Hepatocyte (in vitro differentiated cells): ENCODE measurements at regions not wholly inside any gene's neighbourhood (a gene's known extent, or its start where the extent isn't known, plus 50 kb on each side); places are given as distances from the start of the nearest gene placed in this dataset.

Source experiments
- DNase-seq: peaks from one replicate; pipeline ENCODE4 v3.0.0-alpha.2; 2016; ENCODE audit warnings: low spot score
- H2AFZ ChIP-seq: fragments of 200-600 bp; sonication (generic); 2 replicates; pipeline ENCODE4 v1.6.0; 2016; ENCODE audit warnings: antibody characterized with exemption, mild to moderate bottlenecking
- H3K27ac ChIP-seq: fragments of 200-600 bp; sonication (generic); 2 replicates; pipeline ENCODE4 v1.5.1; 2016; ENCODE audit warnings: mild to moderate bottlenecking
- H3K27me3 ChIP-seq: fragments of 200-600 bp; sonication (generic); 2 replicates; pipeline ENCODE4 v1.6.1; 2016
- H3K36me3 ChIP-seq: fragments of 200-600 bp; sonication (generic); replicated peaks from 2 replicates; pipeline ENCODE4 v1.5.1; 2016; ENCODE audit warnings: low read depth; ENCODE audit not compliant: insufficient read depth
- H3K4me1 ChIP-seq: fragments of 200-600 bp; sonication (generic); 2 replicates; pipeline ENCODE4 v1.5.1; 2016; ENCODE audit warnings: mild to moderate bottlenecking, moderate library complexity; ENCODE audit not compliant: insufficient read depth
- H3K4me2 ChIP-seq: fragments of 200-600 bp; sonication (generic); 2 replicates; pipeline ENCODE4 v1.6.0; 2016
- H3K4me3 ChIP-seq: fragments of 200-600 bp; sonication (generic); 2 replicates; pipeline ENCODE4 v1.5.1; 2016; ENCODE audit warnings: mild to moderate bottlenecking
- H3K79me2 ChIP-seq: fragments of 200-600 bp; sonication (generic); 2 replicates; pipeline ENCODE4 v1.6.0; 2017; ENCODE audit warnings: mild to moderate bottlenecking
- H3K9me2 ChIP-seq: fragments of 200-600 bp; sonication (generic); replicated peaks from 2 replicates; pipeline ENCODE4 v1.6.0; 2017; ENCODE audit warnings: mild to moderate bottlenecking; ENCODE audit not compliant: insufficient read depth
- H3K9me3 ChIP-seq: fragments of 200-600 bp; sonication (generic); 2 replicates; pipeline ENCODE4 v1.5.1; 2016; ENCODE audit warnings: low read depth, mild to moderate bottlenecking
- H4K20me1 ChIP-seq: fragments of 200-600 bp; sonication (generic); 2 replicates; pipeline ENCODE4 v1.6.0; 2016; ENCODE audit warnings: mild to moderate bottlenecking; ENCODE audit not compliant: insufficient read depth, poor library complexity, severe bottlenecking
- EZH2 ChIP-seq: fragments of 200-600 bp; sonication (generic); IDR thresholded peaks from 2 replicates; pipeline ENCODE4 v1.6.1; 2016; ENCODE audit warnings: antibody characterized with exemption, mild to moderate bottlenecking, borderline replicate concordance
- EZH2phosphoT487 ChIP-seq: fragments of 200-600 bp; sonication (generic); IDR thresholded peaks from one replicate; pipeline ENCODE4 v1.6.1; 2018; ENCODE audit warnings: antibody characterized with exemption, mild to moderate bottlenecking, low read depth, moderate library complexity; ENCODE audit not compliant: unreplicated experiment, severe bottlenecking
- WGBS: methylation state at CpG from one replicate; pipeline ENCODE4 v1.1.6; 2016; ENCODE audit warnings: low lambda C conversion rate; ENCODE audit errors: missing lambda C conversion rate; 5-methylcytosine and 5-hydroxymethylcytosine counted together
- TF ChIP-seq, protein P1 (sequence below): fragments of 200-600 bp; sonication (generic); IDR thresholded peaks from 2 replicates; pipeline ENCODE4 v1.5.1; 2016; ENCODE audit warnings: antibody characterized with exemption, mild to moderate bottlenecking; ENCODE audit not compliant: poor library complexity

DNA sequence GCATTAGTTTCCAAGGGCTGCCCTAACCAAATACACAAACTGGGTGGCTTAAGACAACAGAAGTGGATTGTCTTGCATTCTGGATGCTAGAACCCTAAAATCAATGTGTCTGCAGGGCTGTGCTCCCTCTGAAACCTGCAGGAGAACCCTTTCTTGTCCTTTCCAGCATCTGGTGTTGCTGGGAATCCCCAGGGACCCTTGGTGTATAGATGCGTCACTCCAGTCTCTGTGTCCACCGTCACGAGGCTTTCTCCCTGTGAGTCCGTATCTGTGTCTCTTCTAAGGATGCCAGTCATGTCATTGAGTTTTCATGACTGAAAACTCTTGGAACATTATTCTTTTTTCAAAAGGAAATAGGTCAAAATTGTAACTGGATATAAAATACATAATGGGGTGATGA lies 142.9 kb downstream of the RNASET2 start:
- Histone ChIP-seq H3K9me2 (no peaks in the 10 kb centered on the region), H3K4me1 (no peaks in the 10 kb centered on the region), H2AFZ (no peak overlapping the region), H3K9me3 (no peaks in the 10 kb centered on the region), H3K4me3 (no peak overlapping the region), H3K27me3 (no peaks in the 10 kb centered on the region), H3K4me2 (no peak overlapping the region), H3K79me2 (no peaks in the 10 kb centered on the region), H3K27ac (no peak overlapping the region), H4K20me1 (no peaks in the 10 kb centered on the region), H3K36me3 (no peaks in the 10 kb centered on the region)
- WGBS = 93% methylated on average over 4 of the region's 4 CpGs
- TF ChIP-seq EZH2phosphoT487 (no peak), EZH2 (no peak)
- TF ChIP-seq, protein P1, sequence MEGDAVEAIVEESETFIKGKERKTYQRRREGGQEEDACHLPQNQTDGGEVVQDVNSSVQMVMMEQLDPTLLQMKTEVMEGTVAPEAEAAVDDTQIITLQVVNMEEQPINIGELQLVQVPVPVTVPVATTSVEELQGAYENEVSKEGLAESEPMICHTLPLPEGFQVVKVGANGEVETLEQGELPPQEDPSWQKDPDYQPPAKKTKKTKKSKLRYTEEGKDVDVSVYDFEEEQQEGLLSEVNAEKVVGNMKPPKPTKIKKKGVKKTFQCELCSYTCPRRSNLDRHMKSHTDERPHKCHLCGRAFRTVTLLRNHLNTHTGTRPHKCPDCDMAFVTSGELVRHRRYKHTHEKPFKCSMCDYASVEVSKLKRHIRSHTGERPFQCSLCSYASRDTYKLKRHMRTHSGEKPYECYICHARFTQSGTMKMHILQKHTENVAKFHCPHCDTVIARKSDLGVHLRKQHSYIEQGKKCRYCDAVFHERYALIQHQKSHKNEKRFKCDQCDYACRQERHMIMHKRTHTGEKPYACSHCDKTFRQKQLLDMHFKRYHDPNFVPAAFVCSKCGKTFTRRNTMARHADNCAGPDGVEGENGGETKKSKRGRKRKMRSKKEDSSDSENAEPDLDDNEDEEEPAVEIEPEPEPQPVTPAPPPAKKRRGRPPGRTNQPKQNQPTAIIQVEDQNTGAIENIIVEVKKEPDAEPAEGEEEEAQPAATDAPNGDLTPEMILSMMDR = no peak
- DNase-seq = no peak

DNA sequence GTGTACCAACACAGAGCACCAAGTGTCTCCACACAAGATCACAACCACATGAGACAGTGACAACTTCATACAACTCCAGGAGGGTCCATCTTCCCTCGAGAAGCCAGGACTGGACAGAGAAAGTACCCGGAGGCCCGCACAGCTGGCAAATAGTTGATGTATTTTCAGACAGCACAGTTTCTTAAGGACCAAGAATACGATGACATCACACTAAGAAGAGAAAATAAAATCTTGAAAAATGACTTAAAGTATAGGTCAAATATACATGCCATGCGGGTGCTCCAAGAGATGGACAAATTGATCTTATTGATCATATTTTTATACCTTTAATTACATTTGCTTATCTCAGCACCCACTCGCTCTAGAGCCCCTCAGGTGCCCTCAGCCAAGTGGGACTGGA lies 145.5 kb downstream of the RNASET2 start:
- Histone ChIP-seq H3K9me2 (no peaks in the 10 kb centered on the region), H4K20me1 (no peaks in the 10 kb centered on the region), H3K27me3 (no peaks in the 10 kb centered on the region), H3K4me3 (no peak overlapping the region), H3K36me3 (no peaks in the 10 kb centered on the region), H2AFZ (no peak overlapping the region), H3K27ac (no peak overlapping the region), H3K4me2 (no peak overlapping the region), H3K9me3 (no peaks in the 10 kb centered on the region), H3K79me2 (no peaks in the 10 kb centered on the region), H3K4me1 (no peaks in the 10 kb centered on the region)
- WGBS = 91% methylated on average over 6 of the region's 6 CpGs
- no peak for DNase-seq
- TF ChIP-seq EZH2 (no peak), EZH2phosphoT487 (no peak)
- TF ChIP-seq, protein P1 = no peak

DNA sequence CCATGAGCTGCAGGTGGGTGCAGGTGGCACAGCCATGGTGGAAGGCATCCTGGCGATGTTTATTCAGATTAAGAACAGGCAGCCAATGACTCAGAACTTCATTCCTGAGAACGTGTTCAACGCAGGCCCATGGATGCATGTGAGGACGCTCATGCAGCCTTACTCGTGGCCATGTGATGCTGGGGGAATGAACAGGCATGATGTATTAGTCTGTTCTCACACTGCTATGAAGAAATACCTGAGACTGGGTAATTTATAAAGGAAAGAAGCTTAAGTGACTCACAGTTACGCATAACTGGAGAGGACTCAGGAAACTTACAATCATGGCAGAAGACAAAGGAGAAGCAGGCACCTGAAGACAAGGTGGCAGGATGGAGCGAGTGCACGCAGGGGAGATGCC lies 146.6 kb downstream of the RNASET2 start:
- H3K79me2 ChIP-seq = no peaks in the 10 kb centered on the region
- H3K9me3 ChIP-seq = no peaks in the 10 kb centered on the region
- no peak overlapping the region for H2AFZ ChIP-seq
- TF ChIP-seq, protein P1 = no peak
- no peak for TF ChIP-seq EZH2
- H3K36me3 ChIP-seq = no peaks in the 10 kb centered on the region
- H3K4me1 ChIP-seq = no peaks in the 10 kb centered on the region
- H3K4me2 ChIP-seq = no peak overlapping the region
- H3K4me3 ChIP-seq = no peak overlapping the region
- H3K27ac ChIP-seq = no peak overlapping the region
- no peaks in the 10 kb centered on the region for H3K27me3 ChIP-seq
- H4K20me1 ChIP-seq = no peaks in the 10 kb centered on the region
- no peak for DNase-seq
- WGBS = 93% methylated on average over 8 of the region's 8 CpGs
- H3K9me2 ChIP-seq = no peaks in the 10 kb centered on the region
